NCI-H524 treated with DMSO at 0.1 percent for 48 hours (cell line): ENCODE measurements at regions not wholly inside any gene's neighbourhood (a gene's known extent, or its start where the extent isn't known, plus 50 kb on each side); places are given as distances from the start of the nearest gene placed in this dataset.

Experiments used
- DNase-seq: peaks from one replicate; lab custom pipeline; 2025; lab: John Stamatoyannopoulos, UW

DNA sequence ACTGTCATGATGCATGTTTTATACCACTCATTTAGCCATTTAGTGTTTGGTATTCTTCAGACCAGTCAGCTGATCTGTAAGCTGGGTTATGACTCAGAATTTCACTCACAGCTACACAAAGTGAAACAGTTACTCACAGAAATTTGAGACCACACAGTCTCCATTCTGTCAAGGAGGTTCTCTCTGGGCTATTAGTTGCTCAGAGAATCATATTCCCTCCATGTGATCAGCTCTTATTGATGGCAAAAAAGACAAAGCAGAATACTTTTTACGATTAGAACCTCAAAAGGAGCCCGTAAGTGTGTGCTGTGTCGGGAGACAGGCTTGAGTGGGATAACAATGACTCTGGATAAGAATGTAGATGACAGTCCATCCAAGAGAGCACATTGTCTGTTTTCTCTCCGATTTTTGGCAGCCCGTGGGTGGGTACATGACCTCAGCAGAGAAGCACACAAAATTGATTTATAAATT lies 277.6 kb upstream of the SORCS1 start:
- no peak for DNase-seq

DNA sequence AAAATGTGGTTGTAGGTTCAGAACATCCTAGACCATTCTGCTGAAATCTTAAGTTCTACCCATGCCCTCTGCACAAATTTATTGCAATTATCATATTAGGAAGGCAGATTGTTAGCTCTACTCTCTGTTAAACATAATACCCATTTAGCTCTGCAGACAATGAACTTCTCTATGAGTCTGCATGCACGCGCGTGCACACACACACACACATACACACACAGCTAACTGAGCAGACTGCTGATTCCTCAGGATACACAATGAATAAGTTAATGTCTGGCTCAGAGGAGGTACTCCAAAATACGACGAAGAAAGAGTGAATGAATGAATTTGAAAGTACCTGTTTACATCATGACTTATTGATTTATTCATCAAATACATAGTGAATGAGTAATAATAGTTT lies 276.2 kb upstream of the SORCS1 start:
- no peak for DNase-seq

DNA sequence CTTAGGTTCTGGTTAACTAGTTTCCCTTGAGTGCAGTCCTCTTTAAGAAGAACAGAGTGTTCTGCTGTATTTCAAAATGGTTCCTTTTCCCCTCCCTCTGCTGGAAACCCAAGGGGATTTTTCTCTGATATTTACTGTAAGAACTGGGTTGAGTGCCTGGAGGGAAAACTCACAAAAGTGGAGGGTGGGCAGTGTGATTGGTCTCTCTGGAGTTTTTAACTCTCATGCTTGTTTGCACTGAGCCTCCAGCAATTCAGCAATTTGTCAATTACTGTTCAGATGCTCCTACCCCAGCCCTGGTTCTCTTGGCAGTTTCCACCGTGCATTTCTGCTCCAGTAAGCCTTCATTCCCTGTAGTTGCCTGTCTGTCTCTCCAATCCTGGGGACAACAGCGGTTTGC lies 273.4 kb upstream of the SORCS1 start:
- DNase-seq, result no peak

GRCh38 chr10:107436568-107436967 lies 272.1 kb upstream of the SORCS1 start:
- DNase-seq, result no peak

DNA sequence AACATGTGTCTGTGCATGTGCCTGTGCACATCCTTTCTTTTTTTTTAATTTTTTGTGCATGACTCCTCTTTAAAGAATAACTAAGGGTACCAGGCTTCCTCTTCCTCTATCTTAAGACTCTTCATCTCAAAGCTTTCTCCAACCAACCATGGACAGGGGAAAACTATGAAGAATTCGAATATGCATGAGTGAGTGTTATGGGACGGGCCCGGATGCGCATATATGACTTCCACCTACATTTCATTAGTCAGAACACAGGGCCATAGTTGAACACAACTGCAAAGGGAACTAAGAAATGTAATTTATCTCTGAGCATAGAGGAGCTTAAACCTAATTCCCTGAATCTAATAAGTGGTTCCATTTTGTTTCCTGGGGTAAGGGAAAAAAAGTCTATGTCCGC lies 270.3 kb upstream of the SORCS1 start:
- DNase-seq, result no peak

DNA sequence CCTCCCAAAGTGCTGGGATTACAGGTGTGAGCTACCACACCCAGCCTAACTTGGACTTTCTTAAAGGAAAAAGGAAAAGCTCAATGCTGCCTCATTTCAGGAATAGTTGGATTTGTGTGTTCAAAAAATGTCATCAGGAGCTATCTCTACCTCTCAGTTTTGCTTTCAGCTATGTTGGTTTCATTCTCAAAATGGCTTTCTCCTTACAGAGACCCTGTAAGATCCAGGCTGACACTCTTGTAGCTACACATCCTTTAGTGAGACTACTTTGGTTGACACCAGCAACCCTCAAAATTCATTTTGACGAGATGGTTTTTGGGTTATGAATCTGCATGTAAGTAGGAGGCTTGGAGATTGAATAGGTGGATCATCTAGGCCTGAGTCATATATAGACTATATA lies 269.7 kb upstream of the SORCS1 start:
- no peak for DNase-seq

DNA sequence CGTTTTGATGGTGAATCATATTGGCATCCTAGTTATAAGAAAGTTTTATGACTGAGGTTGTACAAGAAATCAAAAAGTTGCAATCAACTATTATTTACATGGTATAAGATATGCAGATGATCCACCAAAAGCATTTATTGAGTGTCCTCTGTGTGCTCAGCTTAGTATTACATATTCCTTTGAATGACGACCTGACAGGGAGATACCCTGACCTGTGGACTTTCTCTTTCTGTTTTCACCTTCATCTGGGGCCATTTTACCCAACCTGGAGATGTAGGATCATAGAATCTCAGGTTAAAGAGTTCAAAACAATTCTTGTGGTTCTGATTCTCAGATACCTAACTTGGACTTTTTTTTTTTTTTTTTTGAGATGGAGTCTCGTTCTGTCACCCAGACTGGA lies 269.1 kb upstream of the SORCS1 start:
- DNase-seq, result no peak

DNA sequence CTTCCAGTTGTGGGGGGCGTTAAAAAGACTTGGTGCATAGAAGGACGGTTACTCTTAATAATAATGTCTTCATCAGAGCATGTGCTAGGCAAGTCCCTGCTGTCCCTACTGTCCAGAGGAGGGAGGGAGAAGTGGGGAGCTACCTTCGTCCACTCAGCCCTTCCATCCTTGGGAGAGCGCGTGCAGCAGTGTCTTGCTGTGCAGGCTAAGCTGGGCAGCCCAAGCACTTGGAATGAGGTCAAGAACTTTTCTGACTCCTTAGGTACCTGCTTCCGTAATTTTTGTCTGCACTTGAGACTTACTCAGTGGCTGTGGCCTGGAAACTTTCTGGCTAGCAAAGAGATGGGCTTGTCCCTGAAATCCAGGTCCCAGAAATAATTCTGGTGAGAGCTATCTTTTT lies 265.9 kb upstream of the SORCS1 start:
- no peak for DNase-seq

- DNase-seq, result no peak
These were observed 262.5 kb upstream of the SORCS1 start for GRCh38 chr10:107427016-107427415.

DNA sequence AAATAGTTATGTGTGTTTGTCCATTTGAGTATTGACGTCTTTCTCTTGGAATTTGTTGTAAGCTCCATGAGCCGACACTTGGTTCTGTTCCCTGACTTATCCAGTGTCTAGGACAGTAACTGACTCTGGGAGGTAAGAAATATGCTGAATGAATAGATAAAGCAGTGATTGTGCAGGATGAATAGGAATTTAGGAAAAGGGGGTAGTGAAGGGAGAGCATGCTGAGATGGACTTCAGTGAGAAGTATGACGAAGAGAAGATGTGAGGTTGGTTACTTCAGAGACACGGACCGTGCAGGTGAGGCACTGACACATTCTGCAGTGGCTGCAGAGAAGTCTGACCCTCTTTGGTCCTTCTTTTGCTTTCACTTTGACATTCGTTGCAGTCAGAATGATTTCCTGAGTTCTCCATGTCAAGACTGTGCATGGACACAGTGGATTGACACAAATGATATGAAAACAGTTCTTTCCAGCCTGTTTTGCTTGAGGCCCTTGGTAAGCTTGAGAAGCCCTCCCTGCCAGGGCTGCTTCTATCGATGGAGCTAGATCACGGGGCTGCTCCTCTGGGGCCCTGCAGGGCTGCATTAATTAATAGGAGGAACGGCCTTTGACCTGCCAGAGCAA lies 261.5 kb upstream of the SORCS1 start:
- DNase-seq, result no peak

GRCh38 chr10:107424628-107425027 lies 260.1 kb upstream of the SORCS1 start:
- no peak for DNase-seq

GRCh38 chr10:107423903-107424302 lies 259.4 kb upstream of the SORCS1 start:
- no peak for DNase-seq

DNA sequence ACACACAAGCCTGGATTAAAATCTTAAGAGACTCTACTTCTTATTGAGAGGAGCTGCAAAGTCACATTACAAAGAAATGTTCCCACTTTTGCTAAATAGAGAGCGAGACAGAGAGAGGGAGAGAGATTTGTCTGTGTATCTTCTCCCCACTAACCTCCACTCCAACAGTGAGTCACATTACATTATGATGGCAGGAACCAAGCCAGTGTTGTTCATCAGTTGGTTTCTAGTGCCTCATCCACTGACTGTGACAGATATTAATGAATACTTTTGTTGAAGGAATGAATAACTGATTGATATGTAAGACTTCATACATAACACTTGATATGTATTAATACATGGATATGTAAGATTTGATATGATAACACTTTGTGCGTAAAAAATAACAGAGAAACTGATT lies 258.2 kb upstream of the SORCS1 start:
- no peak for DNase-seq

DNA sequence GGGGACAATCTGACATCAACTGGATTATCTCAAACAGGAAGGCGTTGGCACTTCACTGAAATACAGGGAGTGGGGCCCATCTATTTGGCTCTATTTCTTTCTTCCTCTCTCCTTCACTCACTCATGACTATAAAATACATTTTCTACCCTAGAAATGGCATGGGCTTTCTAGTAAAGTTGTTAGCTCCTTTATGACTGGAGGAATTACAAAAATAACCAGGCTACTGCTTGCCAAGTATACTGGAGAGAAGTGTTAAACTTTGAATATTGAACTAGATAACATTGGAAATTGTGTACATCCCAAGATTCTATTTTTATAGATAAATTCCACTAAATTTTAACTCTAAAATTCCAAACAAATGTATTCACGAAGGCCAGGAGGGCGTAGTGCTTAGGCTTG lies 255.7 kb upstream of the SORCS1 start:
- no peak for DNase-seq

GRCh38 chr10:107418085-107418806 lies 253.7 kb upstream of the SORCS1 start:
- DNase-seq, result no peak

- no peak for DNase-seq
These were observed 252.9 kb upstream of the SORCS1 start for GRCh38 chr10:107417446-107417845.

DNA sequence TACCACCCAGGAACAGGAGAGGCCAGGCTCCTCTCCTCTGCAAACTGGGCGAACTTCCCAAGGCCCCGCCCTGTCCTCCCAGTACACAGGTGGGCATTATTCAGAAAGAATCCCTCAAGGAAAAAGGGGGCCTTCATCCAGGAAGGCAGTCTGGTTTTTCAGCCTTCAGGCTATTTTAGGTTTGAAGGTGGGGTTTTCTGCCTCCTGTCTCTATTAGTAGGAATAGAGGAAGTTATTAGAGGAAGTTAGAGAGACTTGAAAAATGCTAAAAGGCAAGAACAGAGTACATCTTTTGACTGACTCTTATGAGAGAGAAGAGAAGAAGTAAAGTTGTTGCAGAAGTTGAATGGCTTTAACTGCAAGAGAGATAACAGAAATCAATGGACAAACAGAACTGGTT lies 250.9 kb upstream of the SORCS1 start:
- no peak for DNase-seq

DNA sequence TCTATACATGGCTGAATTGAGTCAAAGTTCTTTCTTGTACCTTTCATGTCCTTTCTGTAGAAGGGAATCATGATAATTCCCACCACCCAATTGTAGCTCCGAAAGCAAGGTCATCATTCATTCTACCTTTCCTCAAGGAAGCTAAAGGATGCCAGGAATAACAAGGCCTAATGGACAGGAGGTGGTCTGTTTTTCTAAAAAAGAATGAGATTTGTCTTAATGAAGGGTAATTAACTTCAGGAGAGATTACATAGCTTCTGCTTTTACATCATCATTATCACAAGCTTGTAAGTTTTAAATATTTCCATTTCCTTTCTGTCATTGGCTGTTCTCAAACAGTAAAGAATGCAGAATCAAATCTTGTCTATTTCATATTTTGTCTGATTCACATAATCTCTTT lies 249.5 kb upstream of the SORCS1 start:
- no peak for DNase-seq

- DNase-seq, result no peak
These were observed 245.0 kb upstream of the SORCS1 start for GRCh38 chr10:107409522-107409921.

- no peak for DNase-seq
These were observed 233.6 kb upstream of the SORCS1 start for GRCh38 chr10:107398115-107398514.

DNA sequence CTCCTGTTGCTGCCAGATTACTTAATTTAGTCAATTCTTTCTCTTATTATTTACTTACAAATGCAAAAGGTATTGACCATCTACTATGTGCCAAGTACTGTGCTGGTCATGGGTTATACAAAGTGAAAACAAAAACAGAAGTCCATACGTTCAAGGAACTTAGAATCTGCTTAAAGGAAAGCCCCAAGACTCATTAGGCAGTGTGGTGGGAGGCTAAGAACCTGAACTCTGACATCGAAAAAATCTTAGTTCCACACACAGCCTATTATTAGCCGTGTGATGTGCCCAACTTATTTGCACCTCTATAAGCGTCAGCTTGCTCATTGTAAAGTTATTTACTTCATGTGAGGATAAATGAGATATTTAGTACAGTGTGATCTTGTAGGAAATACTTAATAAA lies 227.4 kb upstream of the SORCS1 start:
- no peak for DNase-seq

DNA sequence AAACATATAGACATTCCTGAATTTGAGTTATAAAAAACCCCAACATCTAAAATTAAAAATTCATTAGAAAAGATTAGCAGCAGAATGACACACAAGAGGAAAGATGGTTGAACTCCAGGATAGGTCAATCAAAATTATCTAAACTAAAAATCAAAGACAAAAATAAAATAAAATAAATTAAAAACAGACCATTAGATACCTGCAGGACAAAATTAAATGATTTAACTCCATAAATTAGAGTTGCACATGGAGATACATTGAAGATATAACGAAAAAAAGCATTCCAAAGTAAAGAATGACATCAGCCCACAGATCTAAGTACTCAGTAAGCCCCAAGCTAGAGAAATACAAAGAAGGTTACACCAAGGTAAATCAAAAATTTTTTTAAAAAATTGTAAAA lies 226.1 kb upstream of the SORCS1 start:
- no peak for DNase-seq

DNA sequence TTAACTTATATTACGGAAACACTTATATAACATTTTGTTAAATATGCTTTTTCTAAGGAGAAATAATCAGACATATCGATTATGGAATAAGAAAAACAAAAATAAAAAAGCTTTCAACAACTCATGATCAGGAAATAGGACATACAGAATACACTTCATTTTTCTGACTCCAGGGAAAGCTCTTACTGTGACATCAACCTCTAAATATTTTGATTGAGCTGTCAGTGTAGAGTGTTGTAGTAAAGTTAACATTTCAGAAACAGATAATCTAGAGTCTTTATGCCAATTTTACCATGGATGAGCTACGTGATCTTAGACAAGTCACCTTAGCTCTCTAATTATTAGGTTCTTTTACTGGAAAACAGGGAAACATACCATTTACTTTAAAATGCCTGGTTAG lies 218.9 kb upstream of the SORCS1 start:
- DNase-seq, result no peak

GRCh38 chr10:107379601-107380000 lies 215.1 kb upstream of the SORCS1 start:
- no peak for DNase-seq
